Large intestine (tissue), 3 donors: ENCODE measurements at regions not wholly inside any gene's neighbourhood (a gene's known extent, or its start where the extent isn't known, plus 50 kb on each side); places are given as distances from the start of the nearest gene placed in this dataset.

Source experiments
- DNase-seq, 2 donors: peaks; one replicate each; pipeline versions ENCODE4 v3.0.0 to v3.0.0-alpha.2; 2013
- H3K27ac ChIP-seq: one replicate; pipeline ENCODE4 v1.5.1; 2013; ENCODE audit warnings: low read length
- H3K27me3 ChIP-seq: 2 replicates; pipeline ENCODE4 v1.6.1; 2013; ENCODE audit warnings: low read length; ENCODE audit not compliant: control insufficient read depth, insufficient read depth
- H3K36me3 ChIP-seq: 2 replicates; pipeline ENCODE4 v1.6.1; 2013; ENCODE audit warnings: low read length; ENCODE audit not compliant: control insufficient read depth, insufficient read depth
- H3K4me1 ChIP-seq: one replicate; pipeline ENCODE4 v1.6.1; 2013; ENCODE audit warnings: low read length; ENCODE audit not compliant: control insufficient read depth, insufficient read depth
- H3K4me3 ChIP-seq: one replicate; pipeline ENCODE4 v1.5.1; 2013; ENCODE audit warnings: low read length
- H3K9me3 ChIP-seq: one replicate; pipeline ENCODE4 v1.6.1; 2013; ENCODE audit warnings: mild to moderate bottlenecking, low read depth, low read length, moderate library complexity; ENCODE audit not compliant: control insufficient read depth
- WGBS: methylation state at CpG from one replicate; pipeline ENCODE4 v1.1.5; 2013; ENCODE audit warnings: low lambda C conversion rate; ENCODE audit not compliant: insufficient coverage; 5-methylcytosine and 5-hydroxymethylcytosine counted together

GRCh38 chr1:234543442-234544086 is 64.6 kb upstream of the TARBP1 start:
- peak in 1 of 2 donors; percentile 38 for DNase-seq
- WGBS = no CpG with 5 or more reads among the region's 8 CpGs
- no peaks in the 10 kb centered on the region for H3K36me3 ChIP-seq
- H3K27ac ChIP-seq = peak overlapping the region; percentile 92
- no peaks in the 10 kb centered on the region for H3K27me3 ChIP-seq
- H3K4me1 ChIP-seq = peaks cover 67% of the 10 kb centered on the region
- no peaks in the 10 kb centered on the region for H3K9me3 ChIP-seq
- no peak overlapping the region for H3K4me3 ChIP-seq

GRCh38 chr1:234542211-234542850 is 63.4 kb upstream of the TARBP1 start:
- WGBS = no CpG with 5 or more reads among the region's 13 CpGs
- Histone ChIP-seq H3K4me1 (peaks cover 77% of the 10 kb centered on the region), H3K27ac (peak overlapping the region; percentile 92), H3K27me3 (no peaks in the 10 kb centered on the region), H3K9me3 (no peaks in the 10 kb centered on the region), H3K36me3 (no peaks in the 10 kb centered on the region), H3K4me3 (no peak overlapping the region)
- no peak for DNase-seq

- WGBS = 100% methylated on average over 2 of the region's 5 CpGs
- H3K27ac ChIP-seq = no peak overlapping the region
- peaks cover 78% of the 10 kb centered on the region for H3K4me1 ChIP-seq
- no peak for DNase-seq
- no peaks in the 10 kb centered on the region for H3K27me3 ChIP-seq
- H3K36me3 ChIP-seq = no peaks in the 10 kb centered on the region
- no peak overlapping the region for H3K4me3 ChIP-seq
- H3K9me3 ChIP-seq = no peaks in the 10 kb centered on the region
Measured at GRCh38 chr1:234541286-234541975, 62.5 kb upstream of the TARBP1 start.

DNA sequence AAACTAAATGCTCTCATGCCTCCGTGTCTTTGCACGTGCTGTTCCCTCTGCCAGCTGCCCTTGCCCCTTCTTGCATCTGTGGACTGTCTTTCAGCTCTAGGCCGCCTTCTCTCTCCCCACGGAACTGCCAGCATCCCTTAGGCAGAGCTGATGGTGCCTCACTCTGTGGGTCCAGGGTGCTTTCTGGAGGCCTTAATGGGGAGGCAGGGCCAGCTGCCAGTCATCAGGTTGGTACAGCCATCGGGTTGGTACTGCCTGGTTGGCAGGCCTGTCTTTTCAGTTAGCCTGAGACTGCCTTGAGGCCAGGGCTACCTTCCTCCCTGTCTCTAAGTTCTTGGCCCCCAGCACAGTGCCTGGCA is 61.4 kb upstream of the TARBP1 start:
- Histone ChIP-seq H3K27ac (no peak overlapping the region), H3K27me3 (no peaks in the 10 kb centered on the region), H3K4me1 (peaks cover 78% of the 10 kb centered on the region), H3K9me3 (no peaks in the 10 kb centered on the region), H3K4me3 (no peak overlapping the region), H3K36me3 (no peaks in the 10 kb centered on the region)
- no peak for DNase-seq
- WGBS = no CpG with 5 or more reads among the region's 5 CpGs

DNA sequence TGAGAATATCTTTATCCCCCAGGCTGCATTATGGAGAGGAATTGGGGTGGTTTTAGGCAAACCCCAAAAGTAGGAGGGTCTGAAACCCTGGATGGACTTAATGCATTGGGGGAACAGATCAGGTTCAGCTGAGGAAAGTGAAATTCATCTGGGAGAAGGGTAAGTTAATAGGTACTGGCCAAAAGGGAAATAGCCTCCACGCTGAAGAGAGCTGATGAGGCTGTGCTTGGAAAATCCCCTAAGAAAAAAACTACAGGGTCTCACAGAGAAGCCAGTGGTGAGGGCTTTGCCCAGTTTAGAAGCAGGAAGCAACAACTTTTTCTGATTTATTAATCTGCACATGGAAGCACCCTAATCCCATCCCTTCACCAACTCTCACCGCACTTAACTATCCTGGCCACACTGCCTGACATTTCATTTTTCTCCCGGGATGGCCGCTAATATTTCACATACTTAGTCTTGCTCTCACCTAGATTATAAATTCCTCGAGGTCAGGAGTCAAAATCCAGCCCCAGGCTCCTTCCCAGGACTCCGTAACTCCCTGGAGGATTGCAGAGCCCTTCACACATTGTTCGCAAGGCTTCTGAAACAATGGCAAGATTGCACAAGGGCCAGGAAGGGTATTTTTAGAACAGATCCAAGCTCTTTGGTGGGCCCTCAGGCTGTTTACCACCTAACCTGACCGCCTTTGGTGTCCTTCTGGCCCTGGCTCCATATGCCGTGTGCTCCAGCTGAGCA is 60.9 kb upstream of the TARBP1 start:
- Histone ChIP-seq H3K4me3 (no peak overlapping the region), H3K27me3 (no peaks in the 10 kb centered on the region), H3K27ac (no peak overlapping the region), H3K36me3 (no peaks in the 10 kb centered on the region), H3K4me1 (peaks cover 78% of the 10 kb centered on the region), H3K9me3 (no peaks in the 10 kb centered on the region)
- WGBS = no CpG with 5 or more reads among the region's 9 CpGs
- no peak for DNase-seq

DNA sequence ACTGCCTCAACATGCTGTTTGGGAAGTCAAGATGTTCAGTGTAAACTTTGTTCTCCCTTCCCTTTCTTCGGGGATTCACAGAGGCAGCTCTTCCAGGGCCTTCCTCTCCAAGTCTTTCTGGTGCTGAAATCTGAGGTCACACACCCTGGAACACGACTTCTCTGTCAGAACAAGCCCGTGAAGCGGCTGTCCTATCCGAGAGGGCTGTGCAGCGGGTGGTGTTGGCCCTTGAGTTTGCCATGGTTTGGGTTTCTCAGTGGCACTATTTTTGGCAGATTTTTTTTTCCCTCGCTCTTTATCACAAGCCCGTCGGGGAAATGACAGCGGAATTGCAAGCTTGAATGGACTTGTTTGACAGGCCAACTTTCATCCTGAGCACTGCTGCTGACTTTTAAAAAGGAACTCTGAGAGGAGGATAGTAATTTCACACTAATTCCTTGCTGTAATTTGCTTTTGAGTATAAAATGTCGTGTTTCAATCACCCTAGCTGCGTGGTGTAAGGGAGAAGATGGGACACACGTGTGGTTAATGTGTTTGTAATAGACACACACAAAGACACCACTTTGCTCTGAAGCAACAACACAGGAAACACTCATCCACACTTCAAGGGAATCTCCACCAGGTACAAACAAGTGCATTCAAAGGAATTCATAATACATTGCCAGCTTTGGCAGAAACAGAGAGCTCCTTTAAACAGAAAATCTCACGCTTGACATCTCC is 60.1 kb upstream of the TARBP1 start:
- Histone ChIP-seq H3K36me3 (no peaks in the 10 kb centered on the region), H3K9me3 (no peaks in the 10 kb centered on the region), H3K4me1 (peaks cover 79% of the 10 kb centered on the region), H3K27me3 (no peaks in the 10 kb centered on the region), H3K4me3 (no peak overlapping the region), H3K27ac (peak overlapping the region; percentile 91)
- no CpG with 5 or more reads among the region's 14 CpGs for WGBS
- DNase-seq = peak in 1 of 2 donors; percentile 43

DNA sequence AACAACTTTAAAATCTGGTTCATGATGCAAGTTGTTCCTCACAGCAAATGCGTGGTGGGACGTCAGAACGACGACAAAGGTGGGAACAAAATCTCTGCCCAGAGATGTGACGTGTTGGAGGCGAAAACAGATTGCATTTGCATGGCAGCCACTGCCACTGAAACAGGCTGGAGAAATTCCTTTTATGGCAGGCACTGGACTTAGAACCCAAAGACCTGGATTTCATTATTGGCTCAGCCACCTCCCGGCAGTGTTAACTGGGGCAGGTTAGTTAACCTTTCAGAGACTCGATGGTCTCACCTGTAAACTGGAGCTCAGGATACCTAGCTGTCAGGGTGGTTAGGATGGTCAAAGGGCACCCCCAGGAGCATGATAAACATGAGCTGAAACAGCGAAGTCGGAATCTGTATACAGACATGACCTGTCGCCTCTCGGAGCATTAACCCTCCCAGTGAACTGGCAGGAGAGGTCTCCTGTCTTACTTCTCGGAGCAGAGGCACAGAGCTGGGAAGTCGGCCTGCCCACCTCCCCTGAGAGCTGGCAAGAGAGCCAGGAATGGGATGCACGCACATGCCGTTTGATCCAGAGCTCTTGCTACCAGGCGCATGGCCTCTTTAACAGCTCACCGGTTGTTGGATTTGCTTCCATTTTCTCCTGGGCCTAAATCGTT is 59.2 kb upstream of the TARBP1 start:
- DNase-seq = peak; percentile 92 to 97
- Histone ChIP-seq H3K36me3 (no peaks in the 10 kb centered on the region), H3K4me1 (peaks cover 78% of the 10 kb centered on the region), H3K27me3 (no peaks in the 10 kb centered on the region), H3K27ac (peak overlapping the region; percentile 91), H3K9me3 (no peaks in the 10 kb centered on the region), H3K4me3 (no peak overlapping the region)
- no CpG with 5 or more reads among the region's 19 CpGs for WGBS

DNA sequence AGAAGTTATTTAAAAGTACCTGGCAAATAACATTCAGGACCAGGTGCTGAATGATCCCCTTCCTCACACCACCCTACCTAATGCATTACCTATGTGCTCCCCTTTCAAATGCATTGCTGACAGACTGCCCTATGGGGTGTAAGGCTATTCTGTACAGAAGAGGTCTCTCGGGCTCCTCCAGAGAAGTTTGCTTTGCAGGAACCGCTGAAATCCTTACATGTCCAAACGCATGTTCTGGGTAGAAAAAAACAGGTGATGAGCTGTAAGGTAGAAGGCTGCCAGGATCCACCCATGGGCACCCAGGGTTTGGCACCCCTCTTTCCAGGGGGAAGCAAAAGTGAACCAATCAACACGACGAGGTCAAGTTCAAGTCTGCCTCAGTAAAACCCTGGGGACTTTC is 58.3 kb upstream of the TARBP1 start:
- Histone ChIP-seq H3K9me3 (no peaks in the 10 kb centered on the region), H3K36me3 (no peaks in the 10 kb centered on the region), H3K4me3 (no peak overlapping the region), H3K4me1 (peaks cover 78% of the 10 kb centered on the region), H3K27ac (peak overlapping the region; percentile 91), H3K27me3 (no peaks in the 10 kb centered on the region)
- DNase-seq = no peak
- no CpG with 5 or more reads among the region's 5 CpGs for WGBS

GRCh38 chr1:234536741-234537140 is 57.8 kb upstream of the TARBP1 start:
- no peaks in the 10 kb centered on the region for H3K9me3 ChIP-seq
- no peaks in the 10 kb centered on the region for H3K36me3 ChIP-seq
- no peak for DNase-seq
- H3K4me3 ChIP-seq = no peak overlapping the region
- WGBS = no CpG with 5 or more reads among the region's 12 CpGs
- peaks cover 81% of the 10 kb centered on the region for H3K4me1 ChIP-seq
- H3K27me3 ChIP-seq = no peaks in the 10 kb centered on the region
- peak overlapping the region; percentile 91 for H3K27ac ChIP-seq
